SK-N-MC (cell line): ENCODE measurements at regions not wholly inside any gene's neighbourhood (a gene's known extent, or its start where the extent isn't known, plus 50 kb on each side); places are given as distances from the start of the nearest gene placed in this dataset.

Experiments used
- EZH2 ChIP-seq: fragments of 200-600 bp; sonication (generic); IDR thresholded peaks from one replicate; pipeline ENCODE4 v1.6.1; 2017; ENCODE audit warnings: antibody characterized with exemption
- POLR2AphosphoS5 ChIP-seq: IDR thresholded peaks from 2 replicates; pipeline ENCODE4 v1.6.1; 2012; ENCODE audit warnings: mild to moderate bottlenecking, low read depth, low read length, borderline replicate concordance

GRCh38 chr1:47656719-47657685 is 219.2 kb downstream of the FOXD2 start:
- no peak for TF ChIP-seq EZH2
- TF ChIP-seq POLR2AphosphoS5, result no peak
